SU-DHL-6 (cell line): ENCODE measurements at regions not wholly inside any gene's neighbourhood (a gene's known extent, or its start where the extent isn't known, plus 50 kb on each side); places are given as distances from the start of the nearest gene placed in this dataset.

Experiments
- CTCF ChIP-seq: fragments of 200-600 bp; sonication (generic); IDR thresholded peaks from one replicate; pipeline ENCODE4 v1.5.1; 2017; ENCODE audit warnings: antibody characterized with exemption, mild to moderate bottlenecking, low read length, moderate library complexity; ENCODE audit not compliant: insufficient read depth, poor library complexity, severe bottlenecking
- EZH2phosphoT487 ChIP-seq: fragments of 200-600 bp; sonication (generic), shearing (Covaris generic); conservative IDR thresholded peaks from 2 replicates; pipeline ENCODE4 v1.6.1; 2018; ENCODE audit warnings: mild to moderate bottlenecking, antibody characterized with exemption, low read length, moderate library complexity, mixed read lengths

GRCh38 chr14:86357876-86358275 is 827.9 kb downstream of the FLRT2 start:
- no peak for TF ChIP-seq CTCF
- TF ChIP-seq EZH2phosphoT487 = no peak
